ENCODE measurements at regions not wholly inside any gene's neighbourhood (a gene's known extent, or its start where the extent isn't known, plus 50 kb on each side); places are given as distances from the start of the nearest gene placed in this dataset.
A peak's percentile ranks its signal among the peaks of the same experiment; 100 is the strongest.

- no peak for DNase-seq
Observed at GRCh38 chr9:80592413-80592812, 1020.6 kb downstream of the TLE4 start.

DNA sequence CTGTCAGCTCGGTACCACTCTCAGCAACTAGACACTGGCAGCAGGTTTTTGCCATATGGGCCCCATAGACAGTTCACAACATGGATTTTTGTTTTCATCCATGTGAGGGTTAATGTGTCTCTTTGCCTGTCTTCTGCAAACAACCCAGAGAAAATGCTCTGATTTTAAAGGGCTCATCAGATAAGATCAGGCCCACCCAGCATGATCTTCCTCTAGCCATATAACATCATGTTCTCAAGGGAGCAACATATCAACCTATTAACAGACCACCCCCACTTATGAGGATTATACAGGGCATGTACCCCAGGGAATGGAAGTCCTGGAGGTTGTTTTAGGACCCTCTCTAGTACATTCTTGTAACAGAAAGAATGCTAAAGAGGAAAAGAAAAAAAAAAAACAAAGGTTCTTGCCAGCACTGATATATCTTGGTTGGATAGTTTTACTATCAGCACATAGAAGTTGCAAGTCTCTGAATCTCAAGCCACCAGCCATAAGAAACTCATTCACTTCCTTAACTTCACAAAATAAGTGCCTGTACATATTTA, 1015.1 kb downstream of the TLE4 start:
- peak; percentile 39 for DNase-seq

DNA sequence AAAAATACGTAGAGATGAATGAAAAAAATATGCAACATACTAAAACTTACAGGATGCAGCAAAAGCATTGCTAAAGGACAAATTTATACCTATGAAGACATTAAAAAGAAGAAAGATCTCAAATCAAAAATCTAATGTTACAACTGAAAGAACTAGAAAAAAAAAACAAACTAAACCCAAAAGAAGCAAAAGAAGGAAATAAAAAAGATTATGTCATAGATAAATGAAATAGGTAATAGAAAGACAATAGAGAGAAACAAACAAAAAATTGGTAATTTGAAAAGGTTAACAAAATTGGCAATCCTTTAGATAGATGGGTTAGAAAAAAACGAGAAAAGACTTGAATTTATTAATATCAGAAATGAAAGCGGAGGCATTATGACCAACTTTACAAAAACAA, 1000.2 kb downstream of the TLE4 start:
- DNase-seq = no peak

- DNase-seq = no peak
Observed at GRCh38 chr9:80569236-80569635, 997.5 kb downstream of the TLE4 start.

DNA sequence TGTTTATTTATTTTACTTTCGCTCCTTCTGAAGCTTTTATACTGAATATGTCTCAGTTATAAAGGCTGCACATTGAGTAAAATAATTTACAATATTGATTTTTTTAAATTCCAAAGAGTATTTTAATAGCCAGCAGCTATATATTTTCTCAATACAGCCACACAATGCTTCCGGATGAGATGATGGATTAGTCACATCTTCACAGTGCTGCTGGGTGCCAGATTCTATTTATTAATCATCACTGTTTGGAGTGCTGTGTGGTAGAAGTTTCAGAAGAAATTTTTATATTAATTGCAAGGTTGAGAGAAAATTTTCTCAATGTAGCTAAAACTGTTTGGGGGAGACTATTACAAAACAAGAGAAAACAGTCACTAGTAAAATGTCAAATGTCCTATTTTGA, 989.8 kb downstream of the TLE4 start:
- no peak for DNase-seq

DNA sequence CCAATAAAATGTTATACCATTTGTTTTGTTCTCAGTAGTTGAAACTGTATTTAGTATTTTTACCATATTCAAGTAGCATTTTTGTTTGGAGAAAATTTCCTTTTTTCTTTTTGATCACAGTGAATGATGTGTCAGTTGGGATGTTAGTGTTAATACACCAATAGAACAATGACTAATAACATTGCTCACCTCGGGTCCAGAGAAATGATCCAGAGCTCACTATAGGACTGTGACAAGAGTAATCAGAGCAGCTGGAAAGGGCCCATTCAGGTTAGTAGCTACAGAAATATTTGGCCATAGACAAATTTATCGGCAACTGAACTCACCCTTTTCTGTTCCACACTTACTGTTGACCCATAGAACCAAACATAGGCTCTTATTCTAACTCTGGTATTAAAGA, 989.2 kb downstream of the TLE4 start:
- DNase-seq = no peak

DNA sequence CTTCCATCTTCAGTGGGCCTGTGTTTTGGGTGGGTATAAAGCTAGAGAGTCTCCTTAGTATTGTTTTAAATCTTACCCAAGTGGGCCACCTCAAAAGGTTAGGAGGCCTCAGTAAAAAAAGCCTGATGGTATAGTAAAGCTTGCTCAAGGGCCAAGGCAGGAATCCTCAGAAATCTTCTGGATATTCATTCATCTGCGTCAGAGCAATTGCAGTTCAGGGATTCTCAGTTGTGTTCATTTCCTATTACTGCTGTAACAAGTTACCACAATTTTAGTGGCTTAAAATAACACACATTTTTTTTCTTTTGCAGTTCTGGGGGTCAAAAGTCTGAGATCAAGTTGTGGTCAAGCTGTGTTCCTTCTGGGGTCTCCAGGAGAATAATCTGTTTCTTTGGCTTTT, 985.5 kb downstream of the TLE4 start:
- DNase-seq = no peak

DNA sequence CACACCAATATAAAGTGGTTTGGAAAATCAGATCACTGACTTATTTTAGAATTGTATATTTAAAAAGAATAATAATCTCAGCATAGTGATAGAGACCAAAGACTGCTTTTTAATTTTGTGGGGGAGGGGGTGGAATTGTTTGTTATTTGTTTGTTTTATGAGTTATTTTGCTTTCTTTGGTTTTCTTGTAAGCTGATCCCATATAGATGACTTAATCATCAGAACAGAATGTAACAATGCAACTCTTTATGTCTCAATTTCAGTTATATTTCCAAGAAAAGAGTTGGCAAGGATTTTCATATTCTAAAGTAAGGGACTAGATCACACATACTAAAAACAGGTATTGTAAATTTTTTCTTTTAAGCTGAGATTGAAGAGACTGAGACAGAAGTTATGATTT, 984.9 kb downstream of the TLE4 start:
- DNase-seq = no peak

- DNase-seq = no peak
Observed at GRCh38 chr9:80555782-80556325, 984.1 kb downstream of the TLE4 start.

GRCh38 chr9:80554856-80555255, 983.1 kb downstream of the TLE4 start:
- no peak for DNase-seq

- DNase-seq = no peak
Observed at GRCh38 chr9:80554301-80554700, 982.5 kb downstream of the TLE4 start.

GRCh38 chr9:80552931-80553330, 981.2 kb downstream of the TLE4 start:
- no peak for DNase-seq

DNA sequence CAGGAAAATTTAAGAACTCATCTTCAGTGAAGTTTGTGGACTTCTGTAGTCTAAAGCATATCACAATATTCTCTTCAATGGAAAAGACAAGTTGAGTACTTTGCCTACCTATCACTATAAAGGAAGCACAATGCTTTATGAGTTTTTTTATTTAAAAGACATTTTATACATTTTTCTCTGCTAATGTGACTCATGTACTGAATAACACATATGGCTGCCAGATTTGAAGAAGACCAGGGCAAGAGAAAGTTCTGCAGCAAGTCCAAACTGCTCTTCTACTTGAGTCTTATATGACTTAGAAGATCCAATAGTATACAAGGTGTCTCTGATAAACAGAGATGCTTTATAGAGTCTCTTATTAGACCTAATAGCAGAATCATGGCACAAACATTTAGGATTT, 978.4 kb downstream of the TLE4 start:
- DNase-seq = no peak

DNA sequence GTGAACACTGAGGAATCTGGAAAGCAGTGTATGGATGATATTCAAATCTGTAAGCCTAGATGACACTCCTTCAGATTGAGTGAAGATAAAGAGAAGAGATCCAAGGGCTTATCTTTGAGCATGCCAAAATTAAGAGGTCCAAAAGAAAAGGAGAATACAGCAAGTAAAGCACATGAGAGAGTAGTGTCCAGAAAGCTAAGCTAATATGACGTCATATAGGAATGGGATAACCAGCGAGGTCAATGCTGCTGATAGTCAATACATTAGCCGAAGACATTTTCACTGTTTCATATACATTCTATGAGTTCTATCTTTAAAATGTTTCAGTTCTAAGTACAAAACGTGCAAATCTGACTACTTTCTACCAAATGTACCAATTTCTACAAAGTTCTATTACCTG, 975.8 kb downstream of the TLE4 start:
- no peak for DNase-seq

GRCh38 chr9:80540387-80540786, 968.6 kb downstream of the TLE4 start:
- no peak for DNase-seq

GRCh38 chr9:80538976-80539375, 967.2 kb downstream of the TLE4 start:
- DNase-seq = no peak

- no peak for DNase-seq
Observed at GRCh38 chr9:80522465-80522864, 950.7 kb downstream of the TLE4 start.

DNA sequence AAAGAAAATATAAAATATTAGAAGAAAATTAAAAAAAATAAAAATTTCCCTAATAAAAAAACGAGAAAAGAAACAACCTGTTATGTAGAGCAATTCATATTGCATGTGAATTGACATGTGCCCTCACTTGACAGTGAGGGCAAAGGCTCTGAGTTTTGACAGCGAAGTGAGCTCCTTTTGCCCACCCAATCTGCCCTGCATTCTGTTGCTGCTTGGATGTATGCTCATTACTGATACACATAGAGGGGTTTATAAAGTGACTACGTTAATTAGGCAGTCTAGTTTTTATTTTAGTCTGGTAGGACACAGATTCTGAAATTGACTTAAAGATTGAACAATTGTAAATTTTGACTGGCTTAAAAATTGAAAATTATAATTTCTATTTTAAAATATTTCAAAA, 949.4 kb downstream of the TLE4 start:
- DNase-seq = no peak

- DNase-seq = no peak
Observed at GRCh38 chr9:80520231-80520630, 948.5 kb downstream of the TLE4 start.

- no peak for DNase-seq
Observed at GRCh38 chr9:80518441-80518840, 946.7 kb downstream of the TLE4 start.

DNA sequence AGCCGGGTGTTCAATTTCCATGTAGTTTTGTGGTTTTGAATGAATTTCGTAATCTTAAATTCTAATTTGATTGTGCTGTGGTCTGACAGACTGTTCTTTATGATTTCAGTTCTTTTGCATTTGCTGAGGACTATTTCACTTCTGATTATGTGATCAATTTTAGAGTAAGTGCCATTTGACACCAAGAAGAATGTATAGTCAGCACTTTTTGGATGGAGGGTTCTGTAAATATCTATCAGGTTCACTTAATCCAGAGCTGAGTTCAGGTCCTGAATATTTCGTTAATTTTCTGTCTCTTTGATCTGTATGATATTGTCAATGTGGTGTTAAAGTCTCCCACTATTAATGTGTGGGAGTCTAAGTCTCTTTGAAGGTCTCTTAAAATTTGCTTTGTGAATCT, 944.9 kb downstream of the TLE4 start:
- no peak for DNase-seq

- DNase-seq = no peak
Observed at GRCh38 chr9:80509358-80509757, 937.6 kb downstream of the TLE4 start.

DNA sequence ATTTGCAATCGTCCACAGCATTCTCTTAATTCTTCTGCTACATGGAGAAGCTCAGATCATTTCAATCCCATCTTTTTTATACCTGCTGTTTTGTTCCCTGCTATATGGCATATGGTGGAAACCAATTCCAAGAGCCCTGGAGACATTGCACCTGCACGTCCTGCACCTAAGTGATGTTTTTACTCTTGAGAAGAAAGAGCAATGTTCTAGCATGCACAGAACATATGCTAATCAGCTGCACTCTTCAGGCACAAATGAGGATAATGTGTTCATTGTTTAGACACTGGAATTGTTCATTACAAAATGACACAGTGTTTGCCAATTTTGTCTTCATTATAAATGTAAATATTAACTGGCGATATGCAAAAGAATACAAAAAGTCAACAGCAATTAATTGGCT, 935.8 kb downstream of the TLE4 start:
- DNase-seq = peak; percentile 36

GRCh38 chr9:80504601-80505230, 933.0 kb downstream of the TLE4 start:
- no peak for DNase-seq

- DNase-seq = peak; percentile 39
Observed at GRCh38 chr9:80503671-80504281, 932.0 kb downstream of the TLE4 start.
